ENCODE measurements at regions not wholly inside any gene's neighbourhood (a gene's known extent, or its start where the extent isn't known, plus 50 kb on each side); places are given as distances from the start of the nearest gene placed in this dataset.

GRCh38 chr11:106395716-106396349 is 318.4 kb downstream of the AASDHPPT start:
- intact Hi-C loops (cut with micrococcal nuclease), result loop anchor here (5.0 to 10.0 kb wide), 3 partner anchors 69 to 609 kb away; no protein-coding TSS in a partner anchor
- DNase-seq, result peak; percentile 50

GRCh38 chr11:106397787-106398501 is 320.5 kb downstream of the AASDHPPT start:
- Histone ChIP-seq H3K4me1 (ENCODE audit: insufficient read depth, low read length) (peaks cover 43% of the 10 kb centered on the region), H3K79me2 (ENCODE audit: low read length) (no peaks in the 10 kb centered on the region), H3K9me3 (ENCODE audit: low read length) (peaks cover 16% of the 10 kb centered on the region), H3K27me3 (ENCODE audit: low read length) (no peaks in the 10 kb centered on the region), H3K9me2 (replicated peaks; ENCODE audit: low read length) (no peaks in the 10 kb centered on the region), H3K4me3 (ENCODE audit: low read length) (peak overlapping the region; percentile 41; the same call in 1 of the 2 replicates), H4K20me1 (ENCODE audit: low read length) (no peaks in the 10 kb centered on the region), H3K36me3 (ENCODE audit: low read depth, low read length) (peaks cover 11% of the 10 kb centered on the region; the same call in 1 of the 2 replicates), H3F3A (ENCODE audit: low read length, unreplicated experiment) (peaks cover 16% of the 10 kb centered on the region), H3K4me2 (ENCODE audit: low read length) (peak overlapping the region; percentile 78), H3K9ac (ENCODE audit: low read length) (peak overlapping the region; percentile 65), H3K27ac (ENCODE audit: low read length) (peak overlapping the region; percentile 93), H2AFZ (ENCODE audit: low read length) (peak overlapping the region; percentile 41)
- no peak for DNase-seq
- BruUV-seq (replicated peaks), result no TSS peak
- ATAC-seq, result no peak; the same call in 1 of the 2 replicates
- no peak for TF ChIP-seq CTCF (conservative IDR thresholded peaks at IDR 0.05; ENCODE audit: low read depth, low read length)
- no peak for TF ChIP-seq EZH2 (IDR thresholded peaks at IDR 0.05; ENCODE audit: low read length, unreplicated experiment)
- TF ChIP-seq EZH2phosphoT487 (IDR thresholded peaks at IDR 0.05; ENCODE audit: borderline replicate concordance, low read length), result no peak
- POLR2A ChIA-PET (ENCODE audit: unreplicated experiment), result interaction anchor here (1.2 to 1.4 kb wide), 2 partner anchors 48 to 97 kb away, joined by 3 to 6 read pairs; no protein-coding TSS in a partner anchor
- CTCF ChIA-PET, result interaction anchor here (0.6 kb wide), 1 partner anchor 186 kb away, joined by 3 read pairs; no protein-coding TSS in a partner anchor
- intact Hi-C loops (cut with micrococcal nuclease), result loop anchor here (1.0 to 10.0 kb wide), 7 partner anchors 29 to 607 kb away; no protein-coding TSS in a partner anchor

More at GRCh38 chr11:106395716-106396349, 318.4 kb downstream of the AASDHPPT start:
- peaks cover 11% of the 10 kb centered on the region; the same call in 1 of the 2 replicates for H3K36me3 ChIP-seq (ENCODE audit: low read depth, low read length)
- no peak overlapping the region for H3K4me2 ChIP-seq (ENCODE audit: low read length)
- TF ChIP-seq EZH2phosphoT487 (IDR thresholded peaks at IDR 0.05; ENCODE audit: borderline replicate concordance, low read length) (no peak), CTCF (conservative IDR thresholded peaks at IDR 0.05; ENCODE audit: low read depth, low read length) (no peak), EZH2 (IDR thresholded peaks at IDR 0.05; ENCODE audit: low read length, unreplicated experiment) (no peak)
- no peaks in the 10 kb centered on the region for H3K79me2 ChIP-seq (ENCODE audit: low read length)
- H3K4me1 ChIP-seq (ENCODE audit: insufficient read depth, low read length), result peaks cover 59% of the 10 kb centered on the region
- H2AFZ ChIP-seq (ENCODE audit: low read length), result no peak overlapping the region
- peaks cover 29% of the 10 kb centered on the region for H3F3A ChIP-seq (ENCODE audit: low read length, unreplicated experiment)
- H4K20me1 ChIP-seq (ENCODE audit: low read length), result no peaks in the 10 kb centered on the region
- ATAC-seq, result no peak
- H3K27ac ChIP-seq (ENCODE audit: low read length), result no peak overlapping the region
- no peaks in the 10 kb centered on the region for H3K9me2 ChIP-seq (replicated peaks; ENCODE audit: low read length)
- peaks cover 16% of the 10 kb centered on the region for H3K9me3 ChIP-seq (ENCODE audit: low read length)
- H3K27me3 ChIP-seq (ENCODE audit: low read length), result no peaks in the 10 kb centered on the region
- no peak overlapping the region for H3K4me3 ChIP-seq (ENCODE audit: low read length)
- H3K9ac ChIP-seq (ENCODE audit: low read length), result no peak overlapping the region
- ChIA-PET CTCF (no interaction called here), POLR2A (ENCODE audit: unreplicated experiment) (no interaction called here)
- BruUV-seq (replicated peaks), result no TSS peak

Data from PC-3 (cell line).